ENCODE measurements at regions not wholly inside any gene's neighbourhood (a gene's known extent, or its start where the extent isn't known, plus 50 kb on each side); places are given as distances from the start of the nearest gene placed in this dataset.

- no peak for ATAC-seq
- BruUV-seq (replicated peaks): no TSS peak
- no peak overlapping the region for H3K9ac ChIP-seq (ENCODE audit: insufficient read depth in 1 of 2, low read depth in 2 of 2, low read length in 2 of 2)
Observed at GRCh38 chrX:20382082-20382481, 115.4 kb upstream of the RPS6KA3 start.

More at GRCh38 chrX:20382082-20382481, 115.4 kb upstream of the RPS6KA3 start:
- Histone ChIP-seq H3K79me2 (ENCODE audit: control insufficient read depth, insufficient read depth, low read length) (no peaks in the 10 kb centered on the region), H3K27me3 (ENCODE audit: control insufficient read depth in 2 of 2, insufficient read depth in 2 of 2, low read length in 2 of 2) (no peaks in the 10 kb centered on the region), H3K36me3 (ENCODE audit: control insufficient read depth, insufficient read depth, low read length) (no peaks in the 10 kb centered on the region), H3K27ac (ENCODE audit: extremely low read depth, low read depth, low read length) (no peak overlapping the region), H3K4me3 (no peak overlapping the region), H3K4me2 (ENCODE audit: insufficient read depth, low read length) (no peak overlapping the region), H3K9me3 (replicated peaks; ENCODE audit: control insufficient read depth, insufficient read depth, low read depth, low read length) (no peaks in the 10 kb centered on the region), H2AFZ (ENCODE audit: low read depth, low read length) (no peak overlapping the region), H3K9me1 (ENCODE audit: control insufficient read depth, insufficient read depth, low read length) (no peaks in the 10 kb centered on the region), H3K4me1 (replicated peaks in 1 of 2; ENCODE audit: control insufficient read depth in 2 of 2, insufficient read depth in 2 of 2, low read length in 2 of 2) (no peaks in the 10 kb centered on the region), H4K20me1 (replicated peaks; ENCODE audit: control insufficient read depth, insufficient read depth, low read length) (no peaks in the 10 kb centered on the region)
- ChIA-PET POLR2A (no interaction called here), CTCF (ENCODE audit: low intra/inter-chr PET ratio) (no interaction called here)
- no peak for TF ChIP-seq HMGXB4 (CRISPR knock-in tag; IDR thresholded peaks at IDR 0.05)
- TF ChIP-seq KDM1A (IDR thresholded peaks at IDR 0.05): no peak
- no peak for TF ChIP-seq CREB3 (tag; conservative IDR thresholded peaks at IDR 0.05; ENCODE audit: low read depth)
- no peak for TF ChIP-seq ELF2 (CRISPR knock-in tag; IDR thresholded peaks at IDR 0.05)
- no peak for TF ChIP-seq NFRKB (IDR thresholded peaks at IDR 0.05; ENCODE audit: low read depth)
- in situ Hi-C loops (cut with MboI) (no loop called here), intact Hi-C loops (cut with micrococcal nuclease) (no loop called here)
- 0% methylated on average over 1 of the region's 1 CpG for WGBS (ENCODE audit: insufficient coverage, low coverage, missing lambda C conversion rate)
- DNase-seq (ENCODE audit: extremely low read depth in 1 of 4, low spot score in 3 of 4) (no peak), FAIRE-seq (no peak)

Data from K562 (cell line).